GM21619 (cell line): ENCODE measurements at regions not wholly inside any gene's neighbourhood (a gene's known extent, or its start where the extent isn't known, plus 50 kb on each side); places are given as distances from the start of the nearest gene placed in this dataset.
"Not testable (repeated sequence)": the region's sequence is repeated elsewhere in the genome, so short reads cannot be mapped to it uniquely, and the experiment has no call there.

ENCODE experiments used
- ATAC-seq: cut with Tn5 transposase; IDR thresholded peaks from one replicate; pipeline ENCODE4 v1.9.1; 2021; ENCODE audit not compliant: unreplicated experiment

- ATAC-seq, result no peak
Observed at GRCh38 chr6:154920495-154921200, 74.5 kb upstream of the TIAM2 start.

- ATAC-seq, result no peak
Observed at GRCh38 chr6:154921482-154921881, 73.6 kb upstream of the TIAM2 start.

GRCh38 chr6:154923199-154923869 lies 71.8 kb upstream of the TIAM2 start:
- ATAC-seq, result no peak

- ATAC-seq, result no peak
Observed at GRCh38 chr6:154925130-154925529, 70.0 kb upstream of the TIAM2 start.

- no peak for ATAC-seq
Observed at GRCh38 chr6:154926366-154926765, 68.7 kb upstream of the TIAM2 start.

GRCh38 chr6:154928325-154928922 lies 66.7 kb upstream of the TIAM2 start:
- ATAC-seq, result peak; percentile 67

GRCh38 chr6:154930451-154930851 lies 64.7 kb upstream of the TIAM2 start:
- no peak for ATAC-seq

- no peak for ATAC-seq
Observed at GRCh38 chr6:154931711-154932424, 63.2 kb upstream of the TIAM2 start.

GRCh38 chr6:154932515-154933027 lies 62.5 kb upstream of the TIAM2 start:
- no peak for ATAC-seq

GRCh38 chr6:154933181-154933827 lies 61.8 kb upstream of the TIAM2 start:
- ATAC-seq, result no peak

GRCh38 chr6:154937306-154938220 lies 57.6 kb upstream of the TIAM2 start:
- no peak for ATAC-seq

GRCh38 chr6:154938221-154938580 lies 56.9 kb upstream of the TIAM2 start:
- no peak for ATAC-seq

- ATAC-seq, result not testable (repeated sequence)
Observed at GRCh38 chr6:154938727-154939285, 56.3 kb upstream of the TIAM2 start.

GRCh38 chr6:154942770-154943169 lies 52.3 kb upstream of the TIAM2 start:
- ATAC-seq, result no peak

- ATAC-seq, result no peak
Observed at GRCh38 chr6:154945271-154945890, 49.7 kb upstream of the TIAM2 start.
